ENCODE measurements at regions not wholly inside any gene's neighbourhood (a gene's known extent, or its start where the extent isn't known, plus 50 kb on each side); places are given as distances from the start of the nearest gene placed in this dataset.
"Not testable (repeated sequence)": the region's sequence is repeated elsewhere in the genome, so short reads cannot be mapped to it uniquely, and the experiment has no call there.

DNA sequence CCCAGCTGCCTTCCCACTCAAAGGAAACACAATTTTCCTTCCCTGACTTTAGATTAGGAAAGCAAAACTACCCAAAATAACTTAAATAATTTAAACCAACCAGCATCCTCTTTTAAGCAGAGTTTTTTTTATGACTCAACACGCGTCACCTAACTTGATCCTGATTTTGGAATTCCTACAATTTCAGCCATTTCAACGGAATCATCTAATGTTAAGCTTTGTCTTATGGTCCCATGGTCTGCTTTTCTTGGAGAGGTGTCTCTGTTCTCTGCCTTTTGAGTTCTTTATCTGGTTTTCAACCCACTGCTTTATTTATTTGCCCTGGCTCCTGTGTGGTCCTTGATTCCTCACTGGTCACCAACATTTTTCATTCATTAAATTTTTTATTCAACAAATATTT, 219.2 kb upstream of the ARHGEF26 start:
- DNase-seq, result no peak
- H3K9me3 Mint-ChIP-seq, result peaks cover 0 to 5% (median 3%) of the 10 kb centered on the region in 6 donors
- no peak overlapping the region for H3K27ac Mint-ChIP-seq
- H3K27me3 Mint-ChIP-seq (ENCODE audit: low read depth in 3 of 3), result peaks cover 0 to 3% (median 2%) of the 10 kb centered on the region in 3 donors
- H3K4me3 Mint-ChIP-seq, result no peak overlapping the region
- H3K36me3 Mint-ChIP-seq, result no peaks in the 10 kb centered on the region
- no peaks in the 10 kb centered on the region for H3K4me1 Mint-ChIP-seq

DNA sequence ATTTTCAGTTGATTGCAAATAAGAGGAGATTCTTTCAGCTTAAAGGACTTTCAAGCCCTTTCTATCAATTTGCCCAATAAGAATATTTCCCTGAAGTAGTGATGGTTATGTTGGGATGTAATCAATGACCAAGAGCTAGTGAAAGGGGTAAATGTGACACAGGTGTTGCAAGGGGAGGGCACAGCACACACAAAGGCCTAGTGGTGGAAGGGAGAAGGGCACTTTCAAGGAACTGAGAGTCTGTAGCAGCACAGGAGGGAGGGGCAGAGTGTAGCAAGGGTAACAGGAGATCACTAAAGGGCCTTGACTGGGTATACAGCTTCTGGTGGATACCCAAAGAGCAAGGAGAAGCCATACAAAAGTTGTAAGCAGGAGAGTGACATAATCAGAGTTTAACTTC, 217.8 kb upstream of the ARHGEF26 start:
- Mint-ChIP-seq H3K9me3 (peaks cover 0 to 5% (median 3%) of the 10 kb centered on the region in 6 donors), H3K27ac (no peak overlapping the region), H3K36me3 (no peaks in the 10 kb centered on the region), H3K4me1 (no peaks in the 10 kb centered on the region), H3K27me3 (ENCODE audit: low read depth in 3 of 3) (peaks cover 0 to 3% (median 2%) of the 10 kb centered on the region in 3 donors), H3K4me3 (no peak overlapping the region)
- DNase-seq, result no peak

DNA sequence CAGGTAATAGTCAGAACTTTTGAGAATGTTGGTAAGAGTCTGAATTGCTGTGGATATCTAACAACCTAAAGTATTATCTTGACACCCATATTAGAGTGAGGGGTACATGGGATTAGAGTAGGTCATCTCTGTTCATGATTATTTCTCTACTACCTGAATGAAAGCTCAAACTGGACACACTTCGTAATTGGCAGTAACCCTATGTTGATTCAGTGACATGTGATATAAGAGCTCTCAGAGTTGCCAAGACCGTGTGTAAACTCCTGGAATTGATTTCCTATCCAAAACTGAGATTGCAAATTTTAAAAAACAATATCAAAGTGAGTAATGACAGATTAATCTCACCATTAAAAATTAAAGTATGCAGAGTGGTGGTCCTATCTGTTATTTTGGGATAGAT, 214.8 kb upstream of the ARHGEF26 start:
- no peak for DNase-seq
- Mint-ChIP-seq H3K36me3 (no peaks in the 10 kb centered on the region), H3K4me1 (no peaks in the 10 kb centered on the region), H3K4me3 (no peak overlapping the region), H3K27ac (no peak overlapping the region), H3K27me3 (ENCODE audit: low read depth in 3 of 3) (peaks cover 0 to 2% (median 0%) of the 10 kb centered on the region in 3 donors), H3K9me3 (peaks cover 0 to 5% (median 3%) of the 10 kb centered on the region in 6 donors)

DNA sequence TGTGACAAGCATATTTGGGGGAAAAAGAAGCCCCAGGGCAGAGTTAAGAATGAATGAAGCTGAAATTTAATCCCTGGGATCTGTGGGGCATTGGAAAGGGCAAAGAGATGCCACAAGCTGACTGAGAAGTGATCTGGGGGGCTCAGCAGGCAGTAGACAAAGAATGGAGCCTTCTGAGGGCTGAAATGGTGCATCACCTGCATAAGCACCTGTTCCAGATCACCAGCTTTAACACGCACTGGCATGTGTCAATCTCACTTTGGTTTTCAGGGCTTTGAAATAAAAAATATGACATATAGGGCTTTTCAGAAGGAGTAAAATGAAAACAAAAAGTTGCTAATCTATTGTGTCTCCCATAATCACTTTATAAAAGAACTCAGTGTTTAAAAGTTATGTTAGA, 210.8 kb upstream of the ARHGEF26 start:
- Mint-ChIP-seq H3K36me3 (no peaks in the 10 kb centered on the region), H3K4me1 (no peaks in the 10 kb centered on the region), H3K27me3 (ENCODE audit: low read depth in 3 of 3) (peaks cover 0 to 4% (median 0%) of the 10 kb centered on the region in 3 donors), H3K27ac (no peak overlapping the region), H3K9me3 (peaks cover 0 to 6% (median 0%) of the 10 kb centered on the region in 6 donors), H3K4me3 (no peak overlapping the region)
- no peak for DNase-seq

DNA sequence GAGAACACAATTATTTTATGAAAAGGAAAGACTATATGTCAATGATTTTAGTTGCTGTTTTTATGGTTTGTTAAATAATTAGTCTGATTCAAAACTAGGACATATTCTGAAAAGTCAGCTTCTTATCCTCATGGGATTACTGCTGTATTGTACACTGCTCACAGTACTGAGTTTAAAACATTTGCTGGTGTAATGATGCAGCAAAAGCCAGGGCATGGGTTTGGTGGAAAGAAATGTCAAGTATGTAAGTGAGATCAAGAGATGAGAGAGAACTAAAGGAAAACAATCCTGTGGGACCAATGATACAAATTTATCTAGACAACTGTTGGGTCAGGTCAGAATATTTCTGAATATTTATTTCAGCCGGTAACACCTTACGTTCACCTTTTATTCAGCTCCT, 210.1 kb upstream of the ARHGEF26 start:
- Mint-ChIP-seq H3K4me3 (no peak overlapping the region), H3K27me3 (ENCODE audit: low read depth in 3 of 3) (peaks cover 0 to 7% (median 0%) of the 10 kb centered on the region in 3 donors), H3K4me1 (no peaks in the 10 kb centered on the region), H3K9me3 (peaks cover 0 to 7% (median 0%) of the 10 kb centered on the region in 6 donors), H3K36me3 (no peaks in the 10 kb centered on the region), H3K27ac (no peak overlapping the region)
- DNase-seq, result no peak

DNA sequence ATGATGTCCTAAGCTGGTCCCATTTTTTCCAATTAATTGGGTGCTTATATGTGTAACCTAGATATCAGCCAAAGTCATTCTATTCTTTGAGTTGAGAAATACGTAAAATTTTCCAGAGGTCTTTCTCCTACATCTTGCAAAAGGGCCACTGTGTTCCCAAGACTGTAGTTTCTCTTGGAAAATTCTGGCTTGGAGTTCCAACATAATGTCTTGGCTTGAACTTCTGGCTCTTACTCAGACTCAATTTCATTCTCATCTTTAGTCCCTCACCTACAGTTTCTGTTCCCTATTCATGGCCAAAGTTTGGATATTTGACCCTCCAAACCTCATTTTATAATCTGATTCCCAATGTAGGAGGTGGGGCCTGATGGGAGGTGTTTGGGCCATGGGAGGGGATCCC, 201.4 kb upstream of the ARHGEF26 start:
- Mint-ChIP-seq H3K4me3 (no peak overlapping the region), H3K9me3 (peaks cover 0 to 12% (median 0%) of the 10 kb centered on the region in 6 donors), H3K27me3 (ENCODE audit: low read depth in 3 of 3) (peaks cover 0 to 10% (median 0%) of the 10 kb centered on the region in 3 donors), H3K36me3 (no peaks in the 10 kb centered on the region), H3K4me1 (no peaks in the 10 kb centered on the region), H3K27ac (no peak overlapping the region)
- DNase-seq, result no peak

DNA sequence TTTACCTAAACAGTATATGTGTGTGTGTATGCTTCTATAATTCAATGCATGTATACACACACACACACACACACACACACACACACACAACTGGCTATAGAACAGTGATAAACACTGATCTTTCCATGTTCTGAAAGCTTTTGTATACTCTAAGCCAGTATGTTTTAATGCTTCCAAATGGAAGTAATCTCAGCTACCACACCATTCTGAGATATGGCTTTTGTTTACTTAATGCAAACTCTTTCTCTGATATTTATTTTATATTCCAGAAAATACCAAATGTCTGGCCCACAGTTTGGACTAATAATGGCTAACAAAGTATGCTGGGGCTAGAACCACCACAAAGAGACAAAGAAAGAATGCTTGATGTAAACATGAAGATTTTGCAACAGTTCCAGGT, 199.4 kb upstream of the ARHGEF26 start:
- peaks cover 0 to 8% (median 0%) of the 10 kb centered on the region in 6 donors for H3K9me3 Mint-ChIP-seq
- H3K4me1 Mint-ChIP-seq, result no peaks in the 10 kb centered on the region
- peaks cover 0 to 6% (median 0%) of the 10 kb centered on the region in 3 donors for H3K27me3 Mint-ChIP-seq (ENCODE audit: low read depth in 3 of 3)
- H3K27ac Mint-ChIP-seq, result no peak overlapping the region
- no peak for DNase-seq
- no peaks in the 10 kb centered on the region for H3K36me3 Mint-ChIP-seq
- no peak overlapping the region for H3K4me3 Mint-ChIP-seq

DNA sequence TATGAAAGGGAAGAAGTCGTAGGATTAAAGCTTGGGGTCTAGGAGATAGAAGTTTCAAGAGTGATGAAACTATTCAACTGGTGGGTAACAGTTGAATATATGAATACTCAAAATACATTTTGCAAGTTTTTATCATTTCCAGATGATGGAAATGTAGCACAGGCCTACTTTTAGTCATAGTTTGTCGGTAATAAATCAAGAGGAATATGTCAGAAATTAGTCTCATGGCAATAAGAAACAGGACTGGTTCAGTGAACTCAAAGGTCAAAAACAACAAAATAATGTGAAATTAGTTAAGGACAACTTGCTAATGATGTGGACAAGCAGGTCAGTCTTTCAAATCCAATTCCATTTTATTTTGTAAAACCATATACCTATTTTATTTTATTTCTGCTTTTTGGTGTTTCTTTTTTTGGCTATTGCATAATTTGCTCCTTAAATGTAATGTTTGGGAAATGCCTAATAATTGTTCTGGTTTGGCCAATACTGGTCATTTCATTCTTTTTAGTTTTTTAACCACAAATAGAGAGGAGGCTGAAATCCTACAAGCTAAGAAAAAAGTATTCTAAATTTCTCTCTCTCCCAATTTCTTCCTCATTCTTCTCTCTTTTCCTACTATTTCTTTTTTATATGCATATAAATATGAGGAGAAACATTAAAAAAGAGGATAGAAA, 195.2 kb upstream of the ARHGEF26 start:
- Mint-ChIP-seq H3K27me3 (ENCODE audit: low read depth in 3 of 3) (peaks cover 0 to 8% (median 2%) of the 10 kb centered on the region in 3 donors), H3K4me1 (no peaks in the 10 kb centered on the region), H3K4me3 (no peak overlapping the region), H3K36me3 (no peaks in the 10 kb centered on the region), H3K27ac (no peak overlapping the region), H3K9me3 (peaks cover 0 to 4% (median 0%) of the 10 kb centered on the region in 6 donors)
- no peak for DNase-seq

DNA sequence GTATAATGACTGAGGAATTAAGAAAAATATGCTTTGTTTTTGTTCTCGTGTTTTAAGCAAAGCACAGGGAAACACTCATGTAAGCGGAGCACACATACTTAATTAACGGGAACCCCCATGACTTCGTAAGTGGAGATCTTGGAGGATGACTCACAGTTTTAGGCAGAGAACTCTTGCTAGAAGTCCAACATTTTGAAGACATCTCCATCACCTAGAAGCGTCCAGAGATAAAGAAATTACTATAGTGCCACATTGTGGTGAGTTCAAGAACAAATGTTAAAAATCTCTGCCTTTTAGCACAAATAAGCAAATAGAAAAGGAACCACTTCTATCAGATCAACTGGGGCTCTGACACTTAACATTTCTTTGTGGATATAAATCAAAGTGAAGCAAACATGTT, 194.1 kb upstream of the ARHGEF26 start:
- DNase-seq, result no peak
- H3K27ac Mint-ChIP-seq, result no peak overlapping the region
- peaks cover 0 to 4% (median 0%) of the 10 kb centered on the region in 6 donors for H3K9me3 Mint-ChIP-seq
- H3K36me3 Mint-ChIP-seq, result no peaks in the 10 kb centered on the region
- H3K27me3 Mint-ChIP-seq (ENCODE audit: low read depth in 3 of 3), result peaks cover 0 to 8% (median 5%) of the 10 kb centered on the region in 3 donors
- no peaks in the 10 kb centered on the region for H3K4me1 Mint-ChIP-seq
- no peak overlapping the region for H3K4me3 Mint-ChIP-seq

DNA sequence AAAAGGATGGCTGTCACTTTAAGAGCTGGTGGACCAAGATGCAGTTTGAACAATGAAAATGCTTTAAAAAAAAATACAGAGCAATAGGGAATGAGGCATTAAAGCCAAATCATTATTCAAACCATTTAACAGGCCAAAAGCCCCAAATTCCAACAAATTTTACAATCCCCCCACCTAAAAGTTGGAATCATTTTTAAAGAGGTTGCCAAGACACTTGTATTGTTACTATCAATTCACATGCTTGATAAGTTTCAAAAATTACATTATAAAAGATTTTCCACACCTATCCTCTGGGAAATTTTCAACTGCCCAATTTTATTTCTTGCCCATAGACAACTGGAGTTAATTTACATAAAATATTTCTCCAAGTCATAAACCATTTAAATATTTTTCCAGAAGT, 192.3 kb upstream of the ARHGEF26 start:
- Mint-ChIP-seq H3K4me1 (no peaks in the 10 kb centered on the region), H3K27ac (no peak overlapping the region), H3K9me3 (peaks cover 0 to 4% (median 0%) of the 10 kb centered on the region in 6 donors), H3K4me3 (no peak overlapping the region), H3K27me3 (ENCODE audit: low read depth in 3 of 3) (peaks cover 0 to 9% (median 8%) of the 10 kb centered on the region in 3 donors), H3K36me3 (no peaks in the 10 kb centered on the region)
- DNase-seq, result no peak

DNA sequence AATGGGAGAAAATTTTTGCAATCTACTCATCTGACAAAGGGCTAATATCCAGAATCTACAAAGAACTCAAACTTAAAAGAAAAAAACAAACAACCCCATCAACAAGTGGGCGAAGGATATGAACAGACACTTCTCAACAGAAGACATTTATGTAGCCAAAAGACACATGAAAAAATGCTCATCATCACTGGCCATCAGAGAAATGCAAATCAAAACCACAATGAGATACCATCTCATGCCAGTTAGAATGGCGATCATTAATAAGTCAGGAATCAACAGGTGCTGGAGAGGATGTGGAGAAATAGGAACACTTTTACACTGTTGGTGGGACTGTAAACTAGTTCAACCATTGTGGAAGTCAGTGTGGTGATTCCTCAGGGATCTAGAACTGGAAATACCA, 187.7 kb upstream of the ARHGEF26 start:
- not testable (repeated sequence) for H3K27ac Mint-ChIP-seq; H3K9me3 Mint-ChIP-seq; H3K36me3 Mint-ChIP-seq; H3K4me3 Mint-ChIP-seq; H3K27me3 Mint-ChIP-seq (ENCODE audit: low read depth in 3 of 3); H3K4me1 Mint-ChIP-seq; DNase-seq

DNA sequence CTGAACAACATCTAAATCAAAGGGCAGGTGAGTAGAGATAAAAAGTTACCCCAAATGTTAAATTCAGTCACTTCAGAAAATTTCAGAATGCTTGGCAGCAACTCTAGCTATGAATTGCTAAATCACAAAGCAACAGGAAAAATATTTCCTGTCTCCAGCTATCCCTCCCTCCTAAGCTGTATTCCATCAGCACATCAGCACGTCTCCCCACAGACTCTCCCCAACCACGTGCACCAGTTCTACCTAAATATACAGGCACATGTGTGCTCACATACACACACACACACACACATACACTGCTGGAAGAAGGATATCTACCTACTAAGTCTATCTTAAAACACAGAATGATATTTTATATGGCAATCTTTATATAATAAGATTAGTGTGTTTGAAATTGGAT, 177.1 kb upstream of the ARHGEF26 start:
- peaks cover 0 to 2% (median 0%) of the 10 kb centered on the region in 3 donors for H3K27me3 Mint-ChIP-seq (ENCODE audit: low read depth in 3 of 3)
- no peak overlapping the region for H3K4me3 Mint-ChIP-seq
- H3K4me1 Mint-ChIP-seq, result no peaks in the 10 kb centered on the region
- no peak for DNase-seq
- no peaks in the 10 kb centered on the region for H3K36me3 Mint-ChIP-seq
- peaks cover 0 to 5% (median 2%) of the 10 kb centered on the region in 6 donors for H3K9me3 Mint-ChIP-seq
- H3K27ac Mint-ChIP-seq, result no peak overlapping the region

DNA sequence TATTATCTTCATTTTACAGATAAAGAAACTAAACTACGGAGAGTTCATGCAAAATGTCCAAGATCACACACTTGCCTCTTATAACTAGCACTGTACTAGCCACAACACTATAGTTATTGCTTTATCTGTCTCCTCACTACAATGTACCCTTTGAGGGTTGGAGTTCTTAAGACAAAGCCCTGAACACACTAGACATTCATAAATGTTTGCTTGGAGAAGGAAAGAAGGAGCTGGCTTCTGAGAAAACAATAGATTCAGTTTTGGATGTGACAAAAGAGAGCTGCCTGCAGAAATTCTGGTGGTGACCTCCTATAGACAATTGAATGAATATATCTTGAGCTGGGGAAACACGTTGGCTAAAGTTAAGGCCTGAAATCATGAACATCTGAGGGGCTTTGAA, 169.9 kb upstream of the ARHGEF26 start:
- no peak for DNase-seq
- Mint-ChIP-seq H3K9me3 (peaks cover 0 to 4% (median 0%) of the 10 kb centered on the region in 6 donors), H3K4me1 (no peaks in the 10 kb centered on the region), H3K27me3 (ENCODE audit: low read depth in 3 of 3) (peaks cover 0 to 5% (median 1%) of the 10 kb centered on the region in 3 donors), H3K36me3 (no peaks in the 10 kb centered on the region), H3K4me3 (no peak overlapping the region), H3K27ac (no peak overlapping the region)

DNA sequence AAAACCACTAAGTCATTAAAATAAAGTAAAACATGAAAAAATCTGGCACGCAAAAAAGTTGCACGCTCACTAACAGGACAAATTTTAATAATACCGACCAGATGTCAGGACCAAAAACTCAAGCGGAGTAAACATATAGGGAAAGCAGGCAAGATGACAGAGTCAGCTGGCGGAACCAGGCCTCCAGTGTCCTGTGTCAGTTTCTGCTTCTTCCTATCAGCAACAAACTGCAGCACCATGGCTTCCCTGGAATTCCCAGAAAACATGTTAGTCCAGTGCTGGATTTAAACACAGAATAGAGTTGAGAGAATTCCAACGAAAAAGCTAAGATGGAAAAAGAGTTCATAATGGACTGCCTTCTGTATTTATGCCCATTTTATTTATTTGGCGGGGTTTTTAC, 169.1 kb upstream of the ARHGEF26 start:
- peaks cover 0 to 5% (median 3%) of the 10 kb centered on the region in 3 donors for H3K27me3 Mint-ChIP-seq (ENCODE audit: low read depth in 3 of 3)
- no peak for DNase-seq
- H3K4me1 Mint-ChIP-seq, result no peaks in the 10 kb centered on the region
- H3K27ac Mint-ChIP-seq, result no peak overlapping the region
- H3K36me3 Mint-ChIP-seq, result no peaks in the 10 kb centered on the region
- peaks cover 0 to 4% (median 0%) of the 10 kb centered on the region in 6 donors for H3K9me3 Mint-ChIP-seq
- no peak overlapping the region for H3K4me3 Mint-ChIP-seq

DNA sequence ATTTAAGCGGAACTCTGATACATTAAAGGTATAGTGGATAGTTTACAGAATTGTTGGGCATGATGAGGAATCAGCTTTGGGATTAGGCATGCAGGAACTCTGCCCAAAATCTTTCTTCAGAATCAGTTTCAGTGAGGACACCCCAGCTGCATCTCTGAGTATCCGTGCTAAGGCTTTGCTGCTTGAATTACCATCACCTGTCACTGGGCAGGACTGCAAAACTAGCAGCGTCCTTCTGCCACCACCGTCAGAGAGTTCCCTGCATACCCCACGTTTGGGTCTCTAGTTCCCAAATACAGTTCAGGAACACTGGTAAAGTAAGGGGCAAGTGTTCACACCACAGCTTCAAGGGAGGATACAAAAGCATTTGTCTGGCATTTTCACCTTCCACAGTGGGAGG, 164.6 kb upstream of the ARHGEF26 start:
- Mint-ChIP-seq H3K9me3 (peaks cover 0 to 4% (median 0%) of the 10 kb centered on the region in 6 donors), H3K27ac (no peak overlapping the region), H3K36me3 (no peaks in the 10 kb centered on the region), H3K4me1 (no peaks in the 10 kb centered on the region), H3K27me3 (ENCODE audit: low read depth in 3 of 3) (peaks cover 0 to 3% (median 1%) of the 10 kb centered on the region in 3 donors), H3K4me3 (no peak overlapping the region)
- no peak for DNase-seq

All from immature natural killer cell (primary cell).